GM18508 (cell line): ENCODE measurements at regions not wholly inside any gene's neighbourhood (a gene's known extent, or its start where the extent isn't known, plus 50 kb on each side); places are given as distances from the start of the nearest gene placed in this dataset.

Experiments used
- ATAC-seq: cut with Tn5 transposase; IDR thresholded peaks from one replicate; pipeline ENCODE4 v1.9.1; 2021; ENCODE audit warnings: moderate number of reproducible peaks; ENCODE audit not compliant: insufficient read depth, unreplicated experiment

DNA sequence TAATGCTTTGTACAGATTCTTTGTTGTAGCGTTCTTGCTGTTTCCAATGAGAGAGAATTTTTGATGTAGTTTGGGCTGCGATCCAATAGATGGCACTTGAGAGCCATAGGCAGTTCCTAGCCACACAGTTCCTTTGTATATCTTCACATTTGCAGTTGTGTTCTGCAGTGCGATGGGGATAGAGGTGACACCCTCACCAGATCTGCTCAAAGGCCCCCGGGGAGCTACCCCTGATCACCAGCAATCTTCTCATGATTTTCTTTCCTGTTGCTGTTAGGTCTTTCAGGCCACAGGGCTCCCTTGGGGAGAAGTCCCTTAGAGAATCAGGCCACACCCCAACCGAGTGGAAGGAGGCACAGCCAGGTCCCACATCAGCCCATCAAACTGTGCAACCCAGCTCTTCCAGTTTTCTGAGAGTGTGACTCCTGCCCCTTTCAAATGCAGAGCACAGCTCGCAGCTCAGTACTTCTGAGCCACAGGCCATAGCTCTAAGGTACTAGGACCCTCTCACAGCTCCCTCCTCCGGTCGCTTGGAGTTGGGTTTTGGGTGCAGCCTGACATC, 353.7 kb downstream of the SLCO4C1 start:
- peak; percentile 71 for ATAC-seq

DNA sequence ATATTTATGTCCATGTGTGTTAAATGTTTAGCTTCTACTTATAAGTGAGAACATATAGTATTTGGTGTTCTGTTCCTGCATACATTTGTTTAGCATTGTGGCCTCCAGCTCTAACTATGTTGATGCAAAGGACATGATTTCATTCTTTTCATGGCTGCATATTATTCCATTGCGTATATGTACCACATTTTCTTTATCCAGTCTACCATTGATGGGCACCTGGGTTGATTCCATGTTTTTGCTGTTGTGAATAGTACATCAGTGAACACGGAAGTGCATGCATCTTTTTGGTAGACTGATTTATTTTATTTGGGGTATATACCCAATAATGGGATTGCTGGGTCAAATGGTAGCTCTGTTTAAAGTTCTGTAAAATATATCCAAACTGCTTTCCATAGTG, 359.0 kb downstream of the SLCO4C1 start:
- ATAC-seq = no peak

DNA sequence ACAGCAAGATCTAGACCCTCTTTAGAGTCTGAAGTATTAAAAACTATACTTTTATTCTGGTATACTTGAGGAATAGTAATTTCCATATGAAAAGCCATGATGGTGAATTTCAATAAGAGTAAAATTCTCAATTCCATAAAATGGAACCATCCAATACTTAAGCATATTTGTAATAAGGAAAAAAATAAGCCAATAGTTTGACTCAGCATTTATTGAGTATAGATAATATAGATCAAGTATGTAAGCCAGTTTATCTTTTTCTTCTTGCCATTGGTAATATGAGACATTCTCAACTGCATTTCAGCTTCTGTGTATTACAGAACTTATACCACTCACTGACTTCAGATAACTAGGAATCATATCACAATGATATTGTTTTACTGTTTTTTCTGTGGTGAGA, 361.0 kb downstream of the SLCO4C1 start:
- ATAC-seq = no peak

GRCh38 chr5:101932599-101932998, 363.5 kb downstream of the SLCO4C1 start:
- no peak for ATAC-seq

DNA sequence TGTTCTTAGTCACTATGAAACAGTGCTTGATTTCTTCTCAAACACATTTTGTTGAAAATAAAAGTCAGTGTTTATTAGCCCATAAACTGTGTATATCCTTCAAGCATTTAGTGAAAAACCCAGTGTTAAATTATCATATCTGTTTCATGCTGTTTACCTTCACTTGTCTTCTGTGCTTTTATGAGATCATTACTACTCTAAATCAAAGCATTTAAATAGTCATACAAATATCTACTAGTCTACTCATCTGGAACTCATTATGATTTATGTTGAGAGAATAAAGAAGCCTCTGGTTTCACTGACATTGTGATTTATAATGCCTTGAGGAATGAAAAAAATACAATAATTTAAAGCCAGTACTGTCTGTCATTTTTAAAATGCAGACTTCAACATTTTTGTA, 366.5 kb downstream of the SLCO4C1 start:
- ATAC-seq = no peak

DNA sequence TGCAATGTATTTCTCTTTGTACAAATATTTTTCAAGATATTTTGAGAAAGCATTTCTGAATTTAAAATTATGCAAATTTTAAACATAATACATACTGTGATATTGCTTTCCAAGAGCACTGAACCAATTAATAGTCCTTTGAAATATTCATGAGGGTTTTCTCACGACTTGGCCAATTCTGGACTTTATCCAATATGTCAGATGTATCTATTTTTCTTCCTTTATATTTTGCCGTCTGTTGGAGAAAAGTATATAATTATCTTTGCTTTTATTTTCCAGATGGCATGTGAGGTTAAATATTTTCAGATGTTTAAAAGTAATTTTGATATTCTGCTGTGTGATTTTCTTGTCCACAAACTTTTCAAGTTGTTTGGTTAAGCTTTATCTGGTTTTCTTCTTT, 378.9 kb downstream of the SLCO4C1 start:
- ATAC-seq = no peak

DNA sequence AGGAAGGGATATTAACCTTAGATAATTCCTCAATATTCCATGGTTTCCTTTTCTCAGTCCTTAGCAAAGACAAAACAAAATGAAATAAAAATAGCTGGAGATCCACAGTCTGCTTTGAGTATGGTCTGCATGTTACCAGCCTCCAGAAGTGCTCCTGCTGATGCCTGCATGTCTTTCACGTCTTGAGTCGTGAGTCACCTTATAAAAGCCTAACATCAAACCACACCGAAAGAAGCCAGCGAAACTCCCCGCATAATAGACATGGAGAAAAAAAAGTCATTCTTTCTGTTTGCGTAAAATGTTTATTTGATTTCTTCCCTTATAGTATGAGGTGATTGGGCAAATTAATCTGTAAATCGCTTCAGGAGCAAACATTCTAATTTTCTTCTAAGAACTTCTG, 380.5 kb downstream of the SLCO4C1 start:
- ATAC-seq = no peak

GRCh38 chr5:101904736-101905135, 391.3 kb downstream of the SLCO4C1 start:
- no peak for ATAC-seq

DNA sequence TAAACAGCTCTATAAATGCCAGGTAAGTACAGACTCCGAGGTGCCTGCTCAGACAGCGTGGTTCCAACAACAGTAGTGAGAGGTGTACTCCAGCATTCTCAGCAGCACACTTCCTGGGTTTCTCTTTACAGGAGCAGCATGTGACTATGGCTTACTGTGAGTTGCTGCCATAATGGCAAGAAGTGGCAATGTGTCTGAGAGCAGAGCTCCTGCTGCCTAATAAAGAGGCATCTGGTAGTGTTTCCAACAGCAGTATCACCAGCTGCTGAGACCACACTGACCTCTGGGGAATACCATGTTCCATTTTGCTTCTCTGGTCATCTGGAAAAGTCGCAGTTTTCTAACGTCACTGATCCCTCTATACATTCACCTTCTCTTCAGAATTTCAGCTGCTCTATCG, 398.2 kb downstream of the SLCO4C1 start:
- ATAC-seq = no peak

DNA sequence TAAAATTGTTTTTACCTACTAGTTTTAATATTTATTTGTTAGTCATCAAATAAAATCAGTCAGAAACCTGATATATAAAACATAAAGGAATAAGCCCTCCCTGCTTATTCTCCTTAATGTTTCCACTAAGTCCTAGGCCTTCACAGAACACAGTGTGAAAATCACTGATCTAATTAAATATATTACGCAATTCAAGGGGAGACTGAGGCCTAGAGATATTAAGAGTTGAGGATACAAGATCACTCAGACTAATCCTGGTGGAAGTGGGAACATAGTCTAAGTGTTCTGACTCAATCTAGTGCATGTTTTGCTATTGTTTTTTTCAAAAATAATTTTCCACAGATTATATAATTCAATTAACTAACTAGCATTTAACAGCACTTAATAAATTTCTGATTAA, 401.1 kb downstream of the SLCO4C1 start:
- ATAC-seq = no peak

GRCh38 chr5:101878190-101878589, 417.9 kb downstream of the SLCO4C1 start:
- no peak for ATAC-seq

DNA sequence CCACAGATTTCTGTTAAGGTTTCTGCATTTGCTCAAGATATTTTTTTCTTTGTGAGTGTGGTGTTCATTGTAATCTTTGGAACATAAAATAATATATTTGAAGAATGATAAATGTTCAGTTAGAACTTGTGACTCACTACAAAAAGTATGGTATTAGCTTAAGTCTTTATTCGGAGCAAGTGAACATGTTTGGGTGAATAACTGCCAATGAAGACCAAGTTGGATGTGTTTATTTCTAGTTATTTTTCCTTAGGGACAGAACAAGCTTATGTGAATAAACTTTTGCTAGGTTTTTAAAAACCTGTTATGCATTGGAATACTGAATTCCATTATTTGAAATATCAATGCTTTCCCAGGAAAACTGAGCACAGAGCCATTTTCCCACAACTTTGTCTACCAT, 418.6 kb downstream of the SLCO4C1 start:
- ATAC-seq = no peak

DNA sequence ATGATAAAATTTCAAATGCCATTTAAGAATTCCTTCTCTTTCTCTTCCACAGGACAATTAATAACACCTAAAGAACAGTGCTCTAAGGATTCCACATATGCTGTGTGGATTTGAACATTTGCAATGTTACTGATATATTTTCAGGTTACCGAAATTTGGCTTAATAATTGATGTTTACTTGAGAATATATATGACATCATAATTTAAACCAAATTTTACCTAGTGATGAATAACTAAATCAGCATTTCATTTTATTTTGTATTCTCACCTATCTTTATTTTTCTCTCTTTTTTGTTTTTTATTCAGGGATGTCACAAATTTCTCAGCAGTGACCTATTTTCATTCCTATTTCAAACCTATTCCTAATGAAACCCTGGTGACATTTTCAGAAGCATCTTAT, 429.6 kb downstream of the SLCO4C1 start:
- no peak for ATAC-seq

DNA sequence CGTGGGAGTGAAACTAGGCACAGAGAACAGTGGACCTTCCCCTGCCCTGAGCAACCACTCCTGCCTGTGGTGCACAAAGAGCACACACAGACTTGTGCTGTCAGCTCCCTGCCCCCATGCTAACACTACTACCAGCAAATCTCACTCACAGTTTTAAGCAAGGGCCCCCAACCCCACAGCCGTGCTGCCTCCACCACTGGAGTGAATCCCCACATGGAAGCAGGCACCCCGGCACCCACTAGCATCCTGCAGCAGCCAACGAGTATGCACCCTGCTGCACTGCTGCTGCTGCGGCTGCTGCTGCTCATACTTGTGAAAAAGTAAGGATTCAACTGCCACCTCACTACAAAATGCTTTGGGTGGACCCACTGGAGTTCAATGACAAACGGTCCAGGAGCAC, 435.5 kb downstream of the SLCO4C1 start:
- ATAC-seq = no peak

- no peak for ATAC-seq
Measured at GRCh38 chr5:101860145-101860544, 435.9 kb downstream of the SLCO4C1 start.

DNA sequence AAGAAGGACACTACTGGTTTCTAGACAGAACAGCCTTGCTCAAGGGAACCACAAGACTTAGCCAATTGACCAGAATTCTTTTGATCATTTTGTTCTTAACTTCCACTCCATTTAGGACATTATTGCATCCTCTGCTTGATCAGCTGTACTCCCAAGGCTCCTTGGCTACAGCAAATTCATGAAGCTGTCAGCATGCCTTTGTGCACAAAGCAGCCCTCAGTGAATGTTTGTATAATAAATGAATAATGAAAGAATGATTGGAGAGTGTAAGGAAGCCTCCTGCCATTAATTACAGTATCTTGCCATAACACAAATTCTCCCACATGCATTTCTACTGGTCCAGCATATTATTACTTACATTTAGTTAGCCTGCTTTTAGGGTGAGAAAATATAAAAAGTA, 449.6 kb downstream of the SLCO4C1 start:
- no peak for ATAC-seq

GRCh38 chr5:101843055-101843454, 453.0 kb downstream of the SLCO4C1 start:
- no peak for ATAC-seq

DNA sequence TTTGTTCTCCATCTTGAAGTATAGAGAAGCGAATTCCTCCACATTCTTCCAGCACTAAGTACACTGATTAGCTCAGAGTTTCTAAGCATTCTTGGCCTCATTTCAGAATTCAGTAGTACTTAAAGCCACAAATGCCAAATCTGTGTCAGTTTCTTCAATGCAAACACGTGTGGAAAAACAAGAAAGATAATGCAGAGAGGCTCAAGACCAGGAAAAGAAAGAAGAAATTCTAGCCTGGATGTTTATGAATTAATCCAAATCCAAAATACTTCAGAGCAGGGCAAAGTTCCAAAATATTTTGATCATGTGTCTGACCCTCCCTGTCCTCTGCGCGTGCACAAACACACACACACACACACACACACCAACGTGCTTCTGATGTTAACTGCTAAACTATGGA, 457.6 kb downstream of the SLCO4C1 start:
- ATAC-seq = no peak

GRCh38 chr5:101829255-101829654, 466.8 kb downstream of the SLCO4C1 start:
- no peak for ATAC-seq

GRCh38 chr5:101811466-101811865, 484.6 kb downstream of the SLCO4C1 start:
- no peak for ATAC-seq

GRCh38 chr5:101806410-101806809, 489.7 kb downstream of the SLCO4C1 start:
- ATAC-seq = no peak

DNA sequence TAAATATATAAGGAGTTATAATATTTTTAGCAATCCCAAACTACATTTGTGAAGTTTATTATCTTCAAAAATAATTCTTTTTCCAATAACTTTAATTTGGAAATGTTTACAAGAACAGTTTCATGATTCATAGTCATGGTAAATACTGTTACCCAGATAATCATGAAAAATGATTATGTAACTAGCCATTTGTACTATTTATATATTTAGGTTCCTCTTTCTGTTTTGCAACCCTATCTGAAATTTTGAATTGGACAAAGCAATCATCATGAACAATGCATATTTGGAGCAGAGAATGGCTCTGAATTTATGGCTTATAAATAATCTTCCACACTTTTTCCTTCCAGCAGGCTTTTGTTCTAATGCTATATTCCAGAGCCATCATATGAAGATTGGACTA, 499.7 kb downstream of the SLCO4C1 start:
- ATAC-seq = no peak

GRCh38 chr5:101788797-101789196, 507.3 kb downstream of the SLCO4C1 start:
- no peak for ATAC-seq
